ENCODE measurements at regions not wholly inside any gene's neighbourhood (a gene's known extent, or its start where the extent isn't known, plus 50 kb on each side); places are given as distances from the start of the nearest gene placed in this dataset.

- TF ChIP-seq CTCF (conservative IDR thresholded peaks at IDR 0.05; ENCODE audit: low read length), result no peak
- TF ChIP-seq EZH2phosphoT487 (IDR thresholded peaks at IDR 0.05; ENCODE audit: borderline replicate concordance, low read depth, low read length), result no peak
Measured at GRCh38 chr1:218587900-218588299, 242.8 kb downstream of the TGFB2 start.

All from OCI-LY7 (cell line).